Fibroblast of lung (primary cell): ENCODE measurements at regions not wholly inside any gene's neighbourhood (a gene's known extent, or its start where the extent isn't known, plus 50 kb on each side); places are given as distances from the start of the nearest gene placed in this dataset.

Experiments
- CTCF ChIP-seq, 2 donors: IDR thresholded peaks in 1 of 2; conservative IDR thresholded peaks in 1 of 2; 1 replicate in 1 of 2; 2 replicates in 1 of 2; pipeline ENCODE4 v1.5.1; 2011 to 2012; ENCODE audit warnings: low read length in 2 of 2, control low read depth in 1 of 2, inconsistent platforms in 1 of 2, low read depth in 1 of 2, mild to moderate bottlenecking in 1 of 2
- EZH2 ChIP-seq: IDR thresholded peaks from 2 replicates; pipeline ENCODE4 v1.5.1; 2012; ENCODE audit warnings: low read length, control low read depth, mild to moderate bottlenecking; ENCODE audit errors: missing control alignments

- TF ChIP-seq CTCF (conservative IDR thresholded peaks at IDR 0.05 in 1 of 2, IDR thresholded peaks at IDR 0.05 in 1 of 2; ENCODE audit: low read depth in 1 of 2, low read length in 2 of 2), result no peak
- TF ChIP-seq EZH2, result no peak
These were observed 229.3 kb downstream of the NSUN3 start for GRCh38 chr3:94292151-94292550.
